ENCODE measurements at regions not wholly inside any gene's neighbourhood (a gene's known extent, or its start where the extent isn't known, plus 50 kb on each side); places are given as distances from the start of the nearest gene placed in this dataset.

GRCh38 chr3:148006508-148006907 lies 597.3 kb downstream of the ZIC1 start:
- TF ChIP-seq CTCF (IDR thresholded peaks at IDR 0.05) (no peak), POLR2AphosphoS5 (IDR thresholded peaks at IDR 0.05) (no peak), POLR2A (IDR thresholded peaks at IDR 0.05; ENCODE audit: low read depth) (no peak)
